HEK293T (cell line): ENCODE measurements at regions not wholly inside any gene's neighbourhood (a gene's known extent, or its start where the extent isn't known, plus 50 kb on each side); places are given as distances from the start of the nearest gene placed in this dataset.

Experiments
- CTCF ChIA-PET: fragments of 350-600 bp; formaldehyde crosslinking; extraction: SDS; loops from one replicate; lab custom pipeline; 2021; ENCODE audit warnings: antibody characterized with exemption, inconsistent platforms; lab: Yijun Ruan, JAX
- POLR2A ChIA-PET: fragments of 350-600 bp; formaldehyde crosslinking; extraction: SDS; loops from one replicate; lab custom pipeline; 2020; ENCODE audit warnings: antibody characterized with exemption, inconsistent platforms; lab: Yijun Ruan, JAX
- DNase-seq: peaks from one replicate; pipeline ENCODE4 v3.0.0; 2012; ENCODE audit warnings: mixed read lengths; ENCODE audit errors: extremely low spot score
- ARNT ChIP-seq: fragments of 450-650 bp; IDR thresholded peaks from 2 replicates; pipeline ENCODE4 v1.6.1; 2017; ENCODE audit warnings: mild to moderate bottlenecking
- BHLHE40 ChIP-seq: fragments of 450-650 bp; IDR thresholded peaks from 2 replicates; pipeline ENCODE4 v1.6.1; 2016; ENCODE audit warnings: mild to moderate bottlenecking, moderate library complexity, borderline replicate concordance
- CTBP1 ChIP-seq: fragments of 450-650 bp; IDR thresholded peaks from 2 replicates; pipeline ENCODE4 v1.6.1; 2016; ENCODE audit warnings: borderline replicate concordance
- ELF4 ChIP-seq: fragments of 450-650 bp; IDR thresholded peaks from 2 replicates; pipeline ENCODE4 v1.6.1; 2017; ENCODE audit warnings: antibody characterized with exemption
- FOXA1 ChIP-seq: fragments of 450-650 bp; IDR thresholded peaks from 2 replicates; pipeline ENCODE4 v1.6.1; 2016; ENCODE audit warnings: mild to moderate bottlenecking
- FOXK2 ChIP-seq: fragments of 450-650 bp; IDR thresholded peaks from 2 replicates; pipeline ENCODE4 v1.6.1; 2016; ENCODE audit warnings: mild to moderate bottlenecking
- FOXM1 ChIP-seq: fragments of 450-650 bp; IDR thresholded peaks from 2 replicates; pipeline ENCODE4 v1.6.1; 2017; ENCODE audit warnings: mild to moderate bottlenecking, borderline replicate concordance
- HDGF ChIP-seq: fragments of 450-650 bp; IDR thresholded peaks from 2 replicates; pipeline ENCODE4 v1.6.1; 2017; ENCODE audit warnings: antibody characterized with exemption, borderline replicate concordance
- L3MBTL2 ChIP-seq: fragments of 450-650 bp; conservative IDR thresholded peaks from 2 replicates; pipeline ENCODE4 v1.6.1; 2016; ENCODE audit warnings: mild to moderate bottlenecking
- LEF1 ChIP-seq: fragments of 450-650 bp; IDR thresholded peaks from 2 replicates; pipeline ENCODE4 v1.6.1; 2017; ENCODE audit warnings: mild to moderate bottlenecking, borderline replicate concordance
- NFRKB ChIP-seq: fragments of 450-650 bp; IDR thresholded peaks from 2 replicates; pipeline ENCODE4 v1.6.1; 2016; ENCODE audit warnings: mild to moderate bottlenecking, moderate library complexity
- PKNOX1 ChIP-seq: fragments of 450-650 bp; IDR thresholded peaks from 2 replicates; pipeline ENCODE4 v1.6.1; 2016
- SP1 ChIP-seq: fragments of 450-650 bp; IDR thresholded peaks from 2 replicates; pipeline ENCODE4 v1.6.1; 2017
- SUZ12 ChIP-seq: fragments of 450-650 bp; IDR thresholded peaks from 2 replicates; pipeline ENCODE4 v1.6.1; 2016; ENCODE audit warnings: mild to moderate bottlenecking
- TARDBP ChIP-seq: fragments of 450-650 bp; IDR thresholded peaks from 2 replicates; pipeline ENCODE4 v1.6.1; 2016
- ZNF384 ChIP-seq: fragments of 450-650 bp; IDR thresholded peaks from 2 replicates; pipeline ENCODE4 v1.6.1; 2016

DNA sequence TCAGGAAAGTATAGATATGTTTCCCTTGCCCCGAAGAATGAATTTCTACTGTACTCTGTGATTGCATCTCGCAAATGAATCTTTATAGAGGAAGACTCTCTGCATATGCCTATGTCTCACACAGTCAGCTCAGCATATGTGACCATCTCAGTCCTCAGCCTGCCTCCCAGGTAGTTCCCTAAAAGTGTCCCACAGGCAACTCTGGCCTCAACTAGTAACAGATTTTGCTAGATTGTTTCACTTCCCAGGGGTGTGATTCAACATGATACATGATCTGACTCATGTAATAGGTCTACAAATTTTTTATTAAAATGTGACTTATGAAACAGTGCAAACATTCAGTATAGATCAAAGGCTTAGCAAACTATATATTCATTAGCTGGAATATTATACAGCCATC lies 296.6 kb upstream of the CRIM1 start:
- ChIA-PET POLR2A (no interaction called here), CTCF (no interaction called here)
- TF ChIP-seq TARDBP (no peak), FOXK2 (no peak), HDGF (no peak), ELF4 (no peak), SP1 (no peak), PKNOX1 (no peak), CTBP1 (no peak), SUZ12 (no peak), ZNF384 (no peak), FOXA1 (no peak), FOXM1 (no peak), NFRKB (no peak), BHLHE40 (no peak), ARNT (no peak), LEF1 (no peak), L3MBTL2 (no peak)
- DNase-seq = no peak

- CTCF ChIA-PET = no interaction called here
- TF ChIP-seq L3MBTL2 = no peak
- no peak for TF ChIP-seq ARNT
- DNase-seq = no peak
- POLR2A ChIA-PET = no interaction called here
Observed at GRCh38 chr2:36058076-36058475, 297.5 kb upstream of the CRIM1 start.

DNA sequence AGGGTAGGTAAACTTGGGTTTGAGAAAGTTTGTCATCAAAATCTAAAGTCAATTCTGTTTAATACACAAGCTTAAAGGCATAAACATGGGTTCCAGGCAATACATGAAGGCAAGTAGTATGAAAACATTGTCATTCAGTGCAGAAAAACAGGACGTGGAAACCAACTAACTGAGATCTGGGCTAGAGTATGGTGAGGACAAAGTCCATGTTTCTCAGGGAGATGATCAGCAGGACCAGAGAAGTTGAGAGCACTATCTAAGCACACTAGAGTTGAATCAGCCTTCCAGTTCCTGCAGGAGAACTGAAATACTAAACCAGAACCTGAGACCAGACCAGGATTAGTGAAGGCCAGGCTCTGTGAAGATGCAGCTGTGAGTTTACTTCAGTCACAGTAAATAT lies 302.8 kb upstream of the CRIM1 start:
- CTCF ChIA-PET = no interaction called here
- TF ChIP-seq HDGF (no peak), ELF4 (no peak), SUZ12 (no peak), ZNF384 (no peak), NFRKB (no peak), ARNT (no peak)
- no peak for DNase-seq
- POLR2A ChIA-PET = no interaction called here

GRCh38 chr2:36044411-36044810 lies 311.2 kb upstream of the CRIM1 start:
- TF ChIP-seq PKNOX1 = no peak
- no peak for TF ChIP-seq SUZ12
- TF ChIP-seq SP1 = no peak
- no peak for TF ChIP-seq FOXK2
- no peak for TF ChIP-seq FOXA1
- no peak for TF ChIP-seq HDGF
- TF ChIP-seq TARDBP = no peak
- TF ChIP-seq NFRKB = no peak
- TF ChIP-seq BHLHE40 = no peak
- no peak for TF ChIP-seq L3MBTL2
- TF ChIP-seq FOXM1 = no peak
- no peak for DNase-seq
- POLR2A ChIA-PET = no interaction called here
- CTCF ChIA-PET = no interaction called here

- ChIA-PET POLR2A (no interaction called here), CTCF (no interaction called here)
- TF ChIP-seq ELF4 (no peak), NFRKB (no peak), ZNF384 (no peak), BHLHE40 (no peak), FOXA1 (no peak)
- DNase-seq = no peak
Observed at GRCh38 chr2:36035137-36035536, 320.4 kb upstream of the CRIM1 start.

- POLR2A ChIA-PET = no interaction called here
- no peak for DNase-seq
- CTCF ChIA-PET = no interaction called here
- TF ChIP-seq HDGF (no peak), ARNT (no peak), LEF1 (no peak)
Observed at GRCh38 chr2:36032046-36032445, 323.5 kb upstream of the CRIM1 start.

DNA sequence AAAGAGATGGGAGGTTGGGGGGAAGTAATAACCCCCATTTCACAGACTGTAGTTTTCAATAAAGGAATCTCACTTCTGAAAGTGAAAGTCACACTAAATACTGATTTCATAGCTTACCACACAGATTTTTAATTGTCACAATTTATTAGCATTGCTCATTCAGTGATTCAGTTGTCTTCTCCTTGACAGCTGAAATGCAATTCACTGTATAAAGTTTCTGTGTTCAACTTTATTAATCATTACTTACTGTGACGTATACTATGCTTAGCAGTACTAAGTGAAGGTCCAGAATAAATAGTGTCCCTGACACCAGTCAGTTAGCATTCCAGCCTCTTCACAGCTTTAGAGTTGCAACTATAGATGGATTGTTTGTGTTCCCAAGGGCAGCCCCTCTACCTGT lies 324.1 kb upstream of the CRIM1 start:
- CTCF ChIA-PET = no interaction called here
- POLR2A ChIA-PET = no interaction called here
- no peak for TF ChIP-seq ZNF384
- no peak for TF ChIP-seq ELF4
- TF ChIP-seq LEF1 = no peak
- no peak for TF ChIP-seq L3MBTL2
- TF ChIP-seq SUZ12 = no peak
- no peak for TF ChIP-seq FOXM1
- TF ChIP-seq ARNT = no peak
- no peak for TF ChIP-seq TARDBP
- no peak for TF ChIP-seq FOXA1
- no peak for TF ChIP-seq NFRKB
- TF ChIP-seq SP1 = no peak
- TF ChIP-seq PKNOX1 = no peak
- no peak for TF ChIP-seq BHLHE40
- no peak for TF ChIP-seq FOXK2
- no peak for TF ChIP-seq CTBP1
- no peak for DNase-seq

DNA sequence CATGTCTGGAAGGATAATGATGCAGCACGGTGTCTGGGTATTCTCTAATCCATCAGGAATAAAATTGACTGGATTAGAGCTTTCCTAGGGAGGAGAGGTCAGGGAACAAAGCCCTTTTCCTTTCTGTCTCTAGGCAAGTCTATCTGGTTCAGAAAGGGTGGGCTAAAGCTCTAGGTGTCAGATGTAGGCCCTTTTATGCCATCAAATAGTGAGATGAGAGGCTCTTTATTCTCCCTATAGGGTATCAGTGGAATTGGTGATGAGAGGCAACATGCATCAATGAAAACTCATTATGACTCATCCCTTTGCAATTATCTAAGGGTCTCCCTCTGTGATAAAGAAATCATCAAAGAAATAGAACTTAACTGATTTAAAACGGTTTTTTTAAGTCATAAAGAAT lies 328.0 kb upstream of the CRIM1 start:
- ChIA-PET CTCF (no interaction called here), POLR2A (no interaction called here)
- TF ChIP-seq SUZ12 (no peak), NFRKB (no peak), SP1 (no peak), L3MBTL2 (no peak), FOXA1 (no peak), TARDBP (no peak), FOXK2 (no peak), LEF1 (no peak), FOXM1 (no peak), BHLHE40 (no peak), HDGF (no peak), ARNT (no peak), ZNF384 (no peak), PKNOX1 (no peak), CTBP1 (no peak), ELF4 (no peak)
- DNase-seq = no peak
